C4-2B (cell line): ENCODE measurements at regions not wholly inside any gene's neighbourhood (a gene's known extent, or its start where the extent isn't known, plus 50 kb on each side); places are given as distances from the start of the nearest gene placed in this dataset.

Source experiments
- H3K27ac ChIP-seq: fragments of 450-650 bp; 2 replicates; pipeline ENCODE4 v1.5.1; 2017
- ZFX ChIP-seq: fragments of 450-650 bp; IDR thresholded peaks from 2 replicates; pipeline ENCODE4 v1.6.1; 2017
- TF ChIP-seq, protein P1 (sequence below): fragments of 450-650 bp; conservative IDR thresholded peaks from 2 replicates; pipeline ENCODE4 v1.5.1; 2017; ENCODE audit warnings: mild to moderate bottlenecking

DNA sequence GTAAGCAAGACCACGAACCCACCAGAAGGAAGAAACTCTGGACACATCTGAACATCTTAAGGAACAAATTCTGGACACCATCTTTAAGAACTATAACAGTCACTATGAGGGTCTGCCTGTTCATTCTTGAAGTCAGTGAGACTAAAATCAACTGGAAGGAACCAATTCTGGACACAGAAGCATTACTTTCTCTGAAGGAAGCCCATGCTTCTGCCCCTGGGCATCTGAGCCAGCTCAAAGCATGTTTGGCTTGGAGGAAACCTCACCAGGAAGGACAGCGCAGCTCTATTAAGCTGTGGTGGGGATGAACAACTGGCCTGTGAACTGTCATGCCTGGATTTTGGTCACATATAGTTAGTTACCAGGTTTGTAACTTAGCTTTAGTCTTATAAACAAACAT, 132.4 kb upstream of the GDF10 start:
- no peak for TF ChIP-seq ZFX
- TF ChIP-seq, protein P1, sequence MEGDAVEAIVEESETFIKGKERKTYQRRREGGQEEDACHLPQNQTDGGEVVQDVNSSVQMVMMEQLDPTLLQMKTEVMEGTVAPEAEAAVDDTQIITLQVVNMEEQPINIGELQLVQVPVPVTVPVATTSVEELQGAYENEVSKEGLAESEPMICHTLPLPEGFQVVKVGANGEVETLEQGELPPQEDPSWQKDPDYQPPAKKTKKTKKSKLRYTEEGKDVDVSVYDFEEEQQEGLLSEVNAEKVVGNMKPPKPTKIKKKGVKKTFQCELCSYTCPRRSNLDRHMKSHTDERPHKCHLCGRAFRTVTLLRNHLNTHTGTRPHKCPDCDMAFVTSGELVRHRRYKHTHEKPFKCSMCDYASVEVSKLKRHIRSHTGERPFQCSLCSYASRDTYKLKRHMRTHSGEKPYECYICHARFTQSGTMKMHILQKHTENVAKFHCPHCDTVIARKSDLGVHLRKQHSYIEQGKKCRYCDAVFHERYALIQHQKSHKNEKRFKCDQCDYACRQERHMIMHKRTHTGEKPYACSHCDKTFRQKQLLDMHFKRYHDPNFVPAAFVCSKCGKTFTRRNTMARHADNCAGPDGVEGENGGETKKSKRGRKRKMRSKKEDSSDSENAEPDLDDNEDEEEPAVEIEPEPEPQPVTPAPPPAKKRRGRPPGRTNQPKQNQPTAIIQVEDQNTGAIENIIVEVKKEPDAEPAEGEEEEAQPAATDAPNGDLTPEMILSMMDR: no peak
- H3K27ac ChIP-seq: no peak overlapping the region

GRCh38 chr10:47169581-47169980, 130.4 kb upstream of the GDF10 start:
- H3K27ac ChIP-seq: no peak overlapping the region
- no peak for TF ChIP-seq ZFX
- TF ChIP-seq, protein P1: no peak

- TF ChIP-seq ZFX: no peak
- TF ChIP-seq, protein P1: no peak
- H3K27ac ChIP-seq: no peak overlapping the region
Measured at GRCh38 chr10:47173929-47174442, 126.0 kb upstream of the GDF10 start.

- TF ChIP-seq, protein P1: no peak
- no peak for TF ChIP-seq ZFX
- H3K27ac ChIP-seq: no peak overlapping the region
Measured at GRCh38 chr10:47175181-47176123, 124.5 kb upstream of the GDF10 start.

DNA sequence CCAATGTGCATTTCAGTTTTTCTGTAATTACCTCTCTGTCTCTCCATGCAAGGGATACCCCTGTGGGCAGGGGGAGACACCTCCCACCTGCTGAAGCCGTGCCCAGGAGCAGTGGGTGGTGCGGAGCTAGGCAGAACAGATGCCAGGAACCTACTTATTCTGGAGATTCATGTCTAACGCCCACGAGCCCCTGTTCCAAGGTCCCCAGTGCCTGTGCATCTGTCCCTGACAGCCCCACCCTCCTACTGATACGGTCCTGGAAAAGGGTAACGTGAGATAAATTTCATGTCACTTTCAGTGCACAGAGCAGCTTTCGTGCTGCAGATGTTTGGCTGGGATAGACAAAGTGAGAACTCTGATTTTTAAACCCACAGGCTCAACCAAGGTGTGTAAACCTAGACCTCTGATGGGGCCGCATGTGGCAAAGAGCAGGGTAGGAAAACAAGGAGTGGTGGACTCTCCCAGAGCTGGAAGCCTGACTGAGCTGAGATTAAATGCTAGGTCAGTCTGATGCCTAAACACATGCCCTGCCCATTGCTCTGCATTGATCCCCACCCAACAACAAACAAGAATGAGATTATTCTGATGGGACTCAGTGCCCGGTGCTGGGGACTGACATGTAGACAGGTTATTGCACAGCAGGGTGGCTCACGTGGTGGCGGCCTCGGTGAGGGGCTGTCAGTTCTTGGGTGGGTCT, 123.6 kb upstream of the GDF10 start:
- TF ChIP-seq, protein P1: no peak
- TF ChIP-seq ZFX: no peak
- no peak overlapping the region for H3K27ac ChIP-seq

- TF ChIP-seq, protein P1: no peak
- no peak for TF ChIP-seq ZFX
- no peak overlapping the region for H3K27ac ChIP-seq
Measured at GRCh38 chr10:47176903-47177868, 122.8 kb upstream of the GDF10 start.
